MM.1S (cell line): ENCODE measurements at regions not wholly inside any gene's neighbourhood (a gene's known extent, or its start where the extent isn't known, plus 50 kb on each side); places are given as distances from the start of the nearest gene placed in this dataset.
"Not testable (repeated sequence)": the region's sequence is repeated elsewhere in the genome, so short reads cannot be mapped to it uniquely, and the experiment has no call there.

Experiments used
- CTCF ChIP-seq: fragments of 300-600 bp; sonication (generic); IDR thresholded peaks from 2 replicates; pipeline ENCODE4 v1.5.1; 2016; ENCODE audit warnings: antibody characterized with exemption, low read length, mixed read lengths
- EZH2 ChIP-seq: fragments of 300-600 bp; sonication (generic); optimal IDR thresholded peaks from 2 replicates; pipeline ENCODE3; 2017; ENCODE audit warnings: low read depth, mild to moderate bottlenecking, antibody characterized with exemption, low read length, mixed read lengths

GRCh38 chr1:83194610-83195009 is 804.3 kb downstream of the TTLL7 start:
- TF ChIP-seq EZH2, CTCF: not testable (repeated sequence)
